GM18870 (cell line): ENCODE measurements at regions not wholly inside any gene's neighbourhood (a gene's known extent, or its start where the extent isn't known, plus 50 kb on each side); places are given as distances from the start of the nearest gene placed in this dataset.

Experiments used
- ATAC-seq: cut with Tn5 transposase; IDR thresholded peaks from one replicate; pipeline ENCODE4 v1.9.1; 2021; ENCODE audit warnings: moderate library complexity; ENCODE audit not compliant: unreplicated experiment

DNA sequence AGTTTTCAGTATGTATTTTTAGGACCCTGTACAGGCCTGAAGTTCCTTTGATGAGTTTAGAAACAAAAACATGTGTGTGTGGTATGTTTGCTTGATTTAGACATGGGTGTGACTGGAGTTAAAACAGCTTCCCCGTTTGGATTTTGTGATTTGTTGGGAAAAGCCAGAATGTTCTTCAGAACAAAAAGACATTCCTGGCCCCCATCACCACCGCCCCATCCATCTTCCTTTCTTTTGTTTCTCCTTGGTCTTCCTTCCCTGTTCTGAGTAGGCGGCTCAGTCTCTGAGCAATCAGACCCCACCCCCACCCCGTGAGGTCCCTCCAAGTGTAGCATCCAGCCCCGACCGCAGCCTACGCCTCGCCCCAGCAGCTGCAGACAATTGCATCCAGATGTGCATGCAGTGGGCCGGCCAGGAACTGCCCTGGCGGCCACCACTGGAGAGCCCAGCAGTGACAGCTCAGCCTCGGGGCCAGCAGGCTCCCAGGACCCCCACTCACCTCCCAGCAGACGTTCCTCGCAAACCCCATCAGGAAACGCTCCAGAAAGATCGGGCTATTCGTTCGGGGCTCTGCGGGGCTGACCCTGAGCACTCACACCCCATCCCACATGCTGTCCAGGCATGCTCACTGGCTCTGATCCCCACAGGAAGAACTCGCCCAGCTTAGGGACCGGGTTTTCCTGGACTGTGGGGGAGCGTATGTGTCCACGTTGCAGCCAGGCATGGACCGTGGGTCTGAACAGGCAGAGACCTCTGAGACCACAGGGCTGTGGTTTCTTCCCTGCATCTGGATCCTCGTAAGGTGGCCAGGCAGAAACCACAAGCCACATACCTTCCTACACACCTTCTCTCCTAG, 99.8 kb upstream of the CDH5 start:
- ATAC-seq = no peak

DNA sequence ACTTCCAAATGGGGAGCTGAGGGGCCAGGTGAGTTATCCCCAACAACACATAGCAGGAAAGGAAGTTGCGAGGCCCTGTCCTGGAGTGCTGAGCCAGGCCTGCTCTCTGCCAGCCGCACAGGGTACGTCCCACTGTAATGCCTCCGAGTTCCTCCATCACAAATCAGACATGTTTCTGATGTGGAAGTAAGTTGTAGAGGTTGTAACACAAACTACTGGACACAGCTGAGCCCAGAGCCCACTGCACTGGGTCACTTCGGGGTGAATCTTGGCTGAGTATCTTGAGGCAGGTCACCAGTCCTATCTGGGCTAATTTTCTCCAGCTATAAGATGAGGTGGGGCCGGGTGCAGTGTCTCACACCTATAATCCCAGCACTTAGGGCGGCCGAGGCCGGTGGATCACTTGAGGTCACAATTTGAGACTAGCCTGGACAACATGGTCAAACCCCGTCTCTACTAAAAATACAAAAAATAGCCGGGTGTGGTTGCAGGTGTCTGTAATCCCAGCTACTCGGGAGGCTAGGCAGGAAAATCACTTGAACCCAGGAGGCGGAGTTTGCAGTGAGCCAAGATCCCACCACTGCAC, 100.8 kb upstream of the CDH5 start:
- ATAC-seq = no peak

DNA sequence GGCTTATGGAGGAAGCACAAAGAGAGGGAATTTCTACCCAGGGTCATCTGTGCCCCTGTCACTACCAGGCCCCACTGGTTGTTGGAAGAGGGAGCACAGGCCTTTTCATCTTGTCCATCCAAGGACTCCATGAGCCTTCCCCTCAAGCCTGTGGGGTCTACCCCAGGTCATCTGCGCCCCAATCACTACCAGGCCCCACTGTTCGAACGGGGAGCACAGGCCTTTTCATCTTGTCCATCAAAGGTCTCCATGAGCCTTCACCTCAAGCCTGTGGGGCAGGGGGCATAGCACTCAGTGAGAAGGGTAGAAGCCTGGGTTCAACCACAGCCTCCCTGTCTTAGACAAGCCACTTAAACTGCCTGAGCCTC, 101.5 kb upstream of the CDH5 start:
- no peak for ATAC-seq

DNA sequence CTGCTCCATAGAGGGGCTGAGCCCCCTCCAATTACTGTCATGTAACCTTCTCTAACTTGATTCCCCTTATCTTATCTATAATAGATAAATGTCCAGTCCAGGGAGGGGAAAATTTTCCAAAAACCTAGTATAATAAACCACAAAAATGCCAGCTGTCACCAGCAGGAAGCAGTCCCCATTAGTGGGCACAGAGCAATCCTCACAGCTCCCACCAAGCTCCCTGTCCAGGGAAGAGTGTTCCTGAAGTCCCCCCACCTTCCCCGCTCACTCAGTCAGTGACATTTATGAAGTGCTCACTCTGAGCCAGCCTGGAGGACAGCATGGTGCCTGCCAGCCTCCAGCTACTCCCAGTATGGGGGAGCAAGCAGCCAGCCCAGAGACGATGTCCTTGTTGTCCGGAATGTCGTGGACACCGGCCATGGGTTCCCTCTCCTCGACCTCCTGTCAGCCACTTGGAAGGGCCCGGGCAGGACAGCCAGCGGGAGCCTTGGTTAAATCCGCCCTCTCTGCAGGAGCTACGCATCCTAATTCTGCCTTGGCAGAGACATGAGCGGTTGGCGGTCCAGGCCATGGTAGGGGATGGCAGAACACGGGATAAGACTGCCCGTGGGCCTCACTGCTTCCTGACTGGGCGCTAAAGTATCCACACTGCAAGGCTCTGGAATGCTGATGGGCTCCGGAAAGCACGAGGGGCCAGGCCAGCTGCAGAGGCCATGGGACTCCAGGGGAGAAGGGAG, 102.0 kb upstream of the CDH5 start:
- ATAC-seq = no peak

DNA sequence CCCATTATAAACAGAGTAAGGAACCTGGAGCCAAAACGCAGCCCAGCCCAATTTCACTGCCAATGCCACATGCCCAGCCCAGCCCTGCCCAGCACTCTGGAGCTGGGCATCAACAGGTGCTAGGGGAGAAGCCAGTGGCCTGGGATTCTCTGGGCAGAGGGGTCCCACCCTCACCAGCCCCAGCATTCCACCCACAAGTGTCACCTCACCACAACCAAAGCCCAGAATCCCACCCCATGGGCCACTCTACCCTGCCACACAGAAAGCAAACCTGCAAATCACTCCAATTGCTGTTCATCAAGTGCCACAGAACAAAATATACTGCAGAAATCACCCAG, 102.5 kb upstream of the CDH5 start:
- no peak for ATAC-seq

DNA sequence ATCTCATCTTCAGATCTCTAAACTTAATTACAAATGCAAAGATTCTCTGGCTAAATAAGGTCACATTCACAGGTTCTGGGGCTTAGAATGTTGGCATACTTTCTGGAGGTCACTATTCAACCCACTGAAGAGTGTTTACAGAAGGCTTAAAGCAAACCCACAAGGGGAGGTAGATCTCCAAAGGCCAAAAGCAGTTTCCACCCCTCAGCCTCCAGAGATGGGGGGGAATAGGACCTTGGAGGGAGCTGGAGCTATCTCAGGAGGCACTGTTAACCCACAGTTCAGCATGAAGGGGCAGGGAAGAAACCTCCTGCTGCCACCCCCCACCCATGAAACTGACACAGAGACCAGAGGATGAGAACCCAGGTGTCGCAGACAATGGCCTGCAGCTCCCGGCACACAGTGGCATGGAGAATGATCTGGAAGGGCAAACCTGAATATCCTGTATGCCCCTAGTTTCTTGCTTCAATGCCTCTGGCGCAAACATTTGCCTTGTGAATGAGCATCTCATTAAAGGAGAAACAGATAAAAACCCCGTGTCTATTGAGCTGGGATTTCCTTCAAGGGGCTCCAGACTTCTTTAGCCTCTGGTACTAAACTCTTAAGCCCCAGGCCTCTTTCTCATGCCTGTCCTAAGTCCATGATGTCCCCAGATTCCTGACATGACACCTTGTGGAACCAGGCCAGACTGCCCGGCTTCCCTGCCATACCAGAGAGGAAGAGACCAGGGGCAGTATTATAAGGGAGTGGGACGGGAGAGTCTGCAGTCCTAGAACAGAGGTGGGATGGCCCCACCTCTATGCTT, 103.1 kb upstream of the CDH5 start:
- no peak for ATAC-seq

DNA sequence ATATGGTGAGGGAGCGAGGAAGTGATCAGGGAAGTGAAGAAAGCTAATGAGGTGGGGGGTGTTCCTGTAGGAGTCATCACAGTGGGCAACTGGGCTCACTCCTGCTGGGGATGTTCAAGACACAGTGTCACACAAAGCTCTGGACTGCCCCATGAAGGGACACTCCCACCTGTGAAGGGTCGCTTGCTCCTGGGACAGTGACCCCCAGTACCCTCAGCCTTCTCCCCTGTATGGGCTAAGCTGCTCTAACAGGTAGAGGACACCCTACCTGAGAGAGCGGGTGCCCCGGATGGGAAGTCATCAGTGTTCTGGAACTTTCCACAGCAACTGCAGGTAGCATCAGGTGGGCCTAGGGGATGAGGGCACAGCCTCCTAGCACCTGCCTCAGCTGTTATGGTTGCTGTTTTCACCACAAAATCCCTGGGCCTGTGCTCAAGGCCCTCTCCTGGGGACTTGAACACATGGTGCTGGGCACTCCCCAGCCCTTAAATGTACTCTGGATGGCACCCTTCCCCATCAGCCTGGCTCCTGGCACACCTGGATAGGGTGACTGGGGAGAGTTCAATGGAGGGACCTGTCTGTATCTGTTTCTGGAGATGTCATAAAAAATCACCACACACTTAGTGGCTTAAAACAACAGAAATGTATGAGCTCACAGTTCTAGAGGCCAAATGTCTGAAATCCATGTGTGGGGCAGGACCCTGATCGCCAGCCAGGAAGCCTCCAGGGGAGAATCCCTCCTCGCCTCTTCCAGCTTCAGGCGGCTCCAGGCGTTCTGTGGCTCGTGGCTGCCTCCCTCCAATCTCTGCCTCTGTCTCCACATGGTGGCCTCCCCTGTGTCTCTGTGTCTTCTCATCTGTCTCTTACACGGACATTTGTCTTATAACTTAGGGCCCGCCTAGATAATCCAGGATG, 104.0 kb upstream of the CDH5 start:
- no peak for ATAC-seq

DNA sequence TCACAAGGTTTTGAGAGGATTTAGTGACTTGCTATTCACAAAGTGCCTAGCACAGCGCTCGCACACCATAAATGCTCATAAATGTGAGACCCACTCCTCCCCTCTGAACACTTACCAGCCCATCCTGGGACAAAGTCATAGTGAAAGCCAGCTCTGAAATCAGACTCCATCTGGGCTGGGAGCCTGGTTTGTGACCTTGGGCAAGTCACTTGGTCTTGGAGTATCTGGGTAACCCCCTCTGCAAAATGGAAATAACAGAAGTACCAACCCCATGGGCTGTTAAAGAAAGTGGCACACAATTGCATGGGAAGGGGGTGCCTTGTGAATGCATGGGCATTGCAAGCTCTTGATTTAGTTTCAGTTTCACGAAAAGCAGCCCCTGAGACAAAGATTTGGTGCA, 104.7 kb upstream of the CDH5 start:
- no peak for ATAC-seq

DNA sequence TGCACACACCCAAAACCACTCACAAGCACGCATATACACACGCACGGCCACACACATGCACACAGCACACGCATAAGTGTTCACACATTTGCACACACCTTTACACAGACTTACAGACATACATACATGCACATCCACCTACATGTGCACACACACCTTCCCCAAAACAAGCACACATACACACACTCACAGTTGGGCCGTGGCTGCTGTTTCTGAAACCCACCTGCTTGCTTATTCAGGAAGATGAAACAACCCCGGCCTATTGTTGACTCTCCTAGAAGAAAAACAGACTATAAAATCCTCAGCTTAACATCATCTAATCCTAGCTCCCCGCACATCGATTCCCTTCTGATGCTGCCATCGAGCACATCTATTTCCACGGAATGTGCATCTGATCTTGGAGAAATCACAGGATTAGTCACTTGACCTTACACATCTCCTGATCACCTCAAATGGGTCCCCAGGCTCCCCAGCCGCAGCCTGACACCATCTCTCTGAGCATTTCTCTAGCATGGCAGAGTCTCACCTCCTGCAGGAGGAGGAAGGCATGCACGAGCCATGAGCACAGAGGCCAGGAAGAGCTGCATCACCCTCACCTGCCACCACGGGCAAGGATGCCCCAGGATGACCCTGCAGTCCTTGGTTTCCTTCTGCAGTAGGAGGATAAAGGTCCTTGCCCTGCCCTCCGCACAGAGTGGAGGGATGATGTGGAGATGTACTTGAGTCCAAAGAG, 105.8 kb upstream of the CDH5 start:
- no peak for ATAC-seq

DNA sequence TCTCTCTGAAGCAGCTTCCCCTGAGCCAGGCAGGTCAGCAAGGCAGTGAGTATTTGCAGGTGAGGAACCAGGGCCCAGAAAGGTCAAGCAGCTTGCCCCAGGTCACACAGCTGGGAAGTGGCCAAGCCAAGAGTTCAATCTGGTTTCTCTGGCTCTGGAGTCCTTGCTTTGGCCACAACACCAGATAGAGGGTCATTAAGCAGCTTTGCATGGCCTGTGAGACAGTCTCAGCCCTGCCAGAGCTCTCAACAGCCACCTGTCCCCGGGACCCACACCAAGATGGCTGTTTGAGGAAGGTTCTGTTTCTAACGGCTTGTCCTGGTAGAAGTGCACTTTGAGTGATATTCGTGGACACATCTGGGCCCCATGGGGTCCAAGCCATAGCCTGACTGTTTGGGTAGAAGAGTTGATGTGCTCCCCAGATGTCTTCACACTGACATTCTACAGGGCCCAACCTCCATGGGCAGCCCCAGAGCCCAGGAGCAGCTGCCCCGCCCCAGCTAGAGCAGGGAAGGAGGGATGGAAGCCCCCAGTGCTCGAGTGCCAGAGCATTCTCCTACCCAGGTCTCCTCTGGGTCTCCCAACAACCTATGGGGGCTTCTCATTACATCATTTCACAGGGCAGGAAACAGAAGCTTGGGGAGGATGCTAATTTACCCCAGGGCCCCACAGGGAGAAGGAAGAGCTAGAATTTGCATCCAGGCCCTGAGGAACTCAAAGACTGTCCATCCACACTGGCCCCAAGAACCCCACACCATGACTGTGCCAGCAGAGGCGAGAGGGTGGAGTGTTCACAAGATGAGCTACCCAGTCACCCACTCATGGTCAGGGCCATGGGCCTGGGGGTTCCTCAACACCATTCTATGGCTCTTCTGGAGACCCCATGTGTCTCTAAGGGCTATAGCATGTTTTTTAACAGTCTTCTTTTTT, 107.3 kb upstream of the CDH5 start:
- ATAC-seq = no peak

DNA sequence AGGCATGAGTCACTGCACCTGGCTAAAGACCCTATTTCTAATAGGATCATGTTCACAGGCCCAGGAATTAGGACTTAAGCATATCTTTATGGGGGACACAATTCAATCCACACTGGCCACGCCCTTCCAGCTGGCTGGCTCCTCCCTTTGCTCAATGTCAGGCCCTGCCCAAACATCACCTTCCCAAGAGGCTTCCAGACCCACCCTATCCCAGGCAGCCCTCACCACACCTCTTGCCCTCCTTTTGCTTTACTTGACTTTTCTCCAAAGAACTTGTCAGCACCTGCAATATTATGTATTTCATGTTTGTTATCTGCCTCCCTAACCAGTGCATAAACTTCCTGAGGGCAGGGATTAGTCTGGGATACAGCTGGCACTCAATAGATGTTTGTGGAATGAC, 109.6 kb upstream of the CDH5 start:
- ATAC-seq = no peak

DNA sequence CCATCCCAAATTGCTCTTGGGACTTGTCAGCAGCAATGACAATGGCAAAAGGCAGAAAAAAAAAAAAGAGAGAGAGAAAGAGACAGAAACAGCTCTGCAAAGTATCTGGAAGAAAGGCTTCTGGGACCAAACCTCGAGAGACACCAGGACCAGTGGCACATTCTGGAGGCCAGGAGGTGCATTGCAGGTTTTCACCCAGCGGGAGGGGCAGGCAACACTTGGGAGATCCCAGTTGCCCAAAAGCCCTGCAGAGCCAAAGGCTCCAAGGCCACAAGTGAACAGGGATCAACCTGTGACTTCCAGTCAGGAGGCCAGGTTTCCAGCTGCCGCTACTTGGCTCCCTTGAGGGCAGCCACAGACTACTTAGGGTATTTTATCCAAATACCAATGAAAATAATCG, 110.8 kb upstream of the CDH5 start:
- no peak for ATAC-seq

DNA sequence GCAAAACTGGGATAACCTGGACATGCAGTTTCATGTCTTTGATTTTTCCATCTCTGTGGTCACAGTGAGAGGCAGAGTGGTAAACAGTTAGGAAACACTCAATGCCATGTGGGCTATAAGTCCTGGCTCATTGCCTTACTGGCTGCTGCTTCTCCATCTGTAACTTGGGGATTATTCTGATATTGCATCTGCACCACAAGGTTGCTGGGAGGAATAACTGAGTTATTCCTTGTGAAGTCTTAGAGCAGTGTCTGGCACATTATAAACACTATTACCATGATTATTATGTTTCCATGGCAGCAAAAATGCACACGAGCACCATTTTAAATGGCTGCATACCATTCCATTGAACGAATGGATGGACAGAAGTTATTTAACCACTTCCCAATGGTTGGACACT, 111.7 kb upstream of the CDH5 start:
- ATAC-seq = no peak

DNA sequence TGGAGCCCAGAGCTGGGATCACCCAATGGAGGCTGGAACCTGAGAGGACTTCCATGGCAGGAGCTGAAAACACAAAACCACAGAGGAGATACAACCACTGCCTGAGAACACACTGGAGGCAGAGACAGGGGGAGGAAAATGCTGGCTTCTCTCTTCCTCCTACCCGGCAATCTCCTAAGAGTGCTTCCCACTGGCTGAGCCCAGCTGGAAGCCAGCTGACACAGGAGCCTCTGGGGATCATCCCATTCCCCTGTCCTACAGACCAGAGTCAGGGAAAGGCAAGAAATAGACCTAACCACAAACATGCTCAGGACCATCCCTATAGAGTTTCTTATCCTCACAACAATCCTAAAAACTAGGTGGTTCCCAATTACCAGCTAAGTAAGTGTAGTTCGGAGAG, 112.4 kb upstream of the CDH5 start:
- no peak for ATAC-seq

DNA sequence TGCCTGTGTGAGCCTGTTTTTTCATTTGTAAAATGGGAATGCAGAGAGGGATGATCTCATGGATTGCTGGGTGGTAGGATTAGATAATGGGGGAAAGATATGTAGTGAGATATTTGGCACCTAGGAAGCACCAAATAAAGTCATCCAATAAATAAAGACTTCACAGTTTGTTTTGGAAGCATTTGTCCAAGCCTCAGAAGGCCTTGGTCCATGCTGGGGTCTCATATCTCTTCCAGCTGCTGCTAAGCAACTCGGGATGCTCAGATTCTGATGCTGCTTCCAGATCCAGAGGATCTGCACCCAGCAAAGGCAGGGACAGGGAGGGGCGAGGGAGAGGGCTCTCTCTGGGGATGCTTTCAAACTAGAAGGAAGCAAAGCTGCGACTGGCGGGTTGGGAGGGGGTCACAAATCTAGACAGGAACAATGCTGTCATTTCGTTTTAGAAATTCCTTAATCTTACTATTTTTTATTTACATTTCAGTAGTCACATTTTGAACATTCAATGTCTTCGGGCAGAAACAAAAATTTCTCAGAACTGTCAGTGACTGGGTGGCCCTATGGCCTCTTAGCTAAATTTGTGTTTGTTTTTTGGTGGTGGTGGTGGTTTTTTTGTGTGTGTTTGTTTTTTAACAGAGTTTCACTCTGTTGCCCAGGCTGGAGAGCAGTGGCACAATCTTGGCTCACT, 114.9 kb upstream of the CDH5 start:
- no peak for ATAC-seq

DNA sequence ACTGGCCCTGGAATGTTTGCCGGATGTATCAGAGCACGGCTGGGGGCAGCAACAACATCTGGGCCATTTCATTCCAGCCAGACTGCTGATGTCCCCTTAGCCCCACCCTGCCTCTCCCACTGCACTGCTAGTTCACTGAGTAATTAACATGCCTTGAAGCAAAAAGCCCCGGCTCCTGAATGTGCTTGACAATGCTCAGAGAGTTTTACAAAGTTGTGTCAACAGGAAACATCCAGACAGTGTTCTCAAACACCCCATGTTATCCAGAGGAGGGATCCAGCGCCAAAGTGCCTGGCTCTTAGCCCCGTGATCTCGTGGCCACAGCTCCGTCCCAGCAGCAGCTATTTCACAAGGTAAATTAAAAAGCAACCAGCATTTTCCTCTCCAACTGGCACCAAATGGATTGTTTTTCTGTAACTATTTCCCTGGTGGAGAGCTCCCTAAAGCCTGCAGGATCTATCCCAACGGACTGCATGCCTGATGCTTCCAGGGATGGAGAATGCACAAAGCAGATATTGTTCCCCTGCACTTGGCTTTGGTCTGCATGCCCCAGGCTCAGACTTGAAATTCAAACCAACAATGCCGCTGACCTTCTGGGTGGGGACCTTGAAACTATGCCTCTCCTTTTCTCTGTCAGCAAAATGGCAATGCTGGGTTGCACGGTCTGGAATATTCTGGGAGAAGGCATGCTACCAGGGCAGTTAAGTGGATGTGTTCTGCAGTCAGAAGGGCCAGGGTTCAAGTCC, 115.6 kb upstream of the CDH5 start:
- no peak for ATAC-seq
